ENCODE measurements at regions not wholly inside any gene's neighbourhood (a gene's known extent, or its start where the extent isn't known, plus 50 kb on each side); places are given as distances from the start of the nearest gene placed in this dataset.

GRCh38 chr7:27314111-27314510, 71.5 kb downstream of the EVX1 start:
- TF ChIP-seq, protein P1, sequence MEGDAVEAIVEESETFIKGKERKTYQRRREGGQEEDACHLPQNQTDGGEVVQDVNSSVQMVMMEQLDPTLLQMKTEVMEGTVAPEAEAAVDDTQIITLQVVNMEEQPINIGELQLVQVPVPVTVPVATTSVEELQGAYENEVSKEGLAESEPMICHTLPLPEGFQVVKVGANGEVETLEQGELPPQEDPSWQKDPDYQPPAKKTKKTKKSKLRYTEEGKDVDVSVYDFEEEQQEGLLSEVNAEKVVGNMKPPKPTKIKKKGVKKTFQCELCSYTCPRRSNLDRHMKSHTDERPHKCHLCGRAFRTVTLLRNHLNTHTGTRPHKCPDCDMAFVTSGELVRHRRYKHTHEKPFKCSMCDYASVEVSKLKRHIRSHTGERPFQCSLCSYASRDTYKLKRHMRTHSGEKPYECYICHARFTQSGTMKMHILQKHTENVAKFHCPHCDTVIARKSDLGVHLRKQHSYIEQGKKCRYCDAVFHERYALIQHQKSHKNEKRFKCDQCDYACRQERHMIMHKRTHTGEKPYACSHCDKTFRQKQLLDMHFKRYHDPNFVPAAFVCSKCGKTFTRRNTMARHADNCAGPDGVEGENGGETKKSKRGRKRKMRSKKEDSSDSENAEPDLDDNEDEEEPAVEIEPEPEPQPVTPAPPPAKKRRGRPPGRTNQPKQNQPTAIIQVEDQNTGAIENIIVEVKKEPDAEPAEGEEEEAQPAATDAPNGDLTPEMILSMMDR (conservative IDR thresholded peaks at IDR 0.05; ENCODE audit: low read length): no peak
- TF ChIP-seq EZH2phosphoT487 (IDR thresholded peaks at IDR 0.05; ENCODE audit: borderline replicate concordance): no peak
